Omental fat pad (tissue), 3 donors: ENCODE measurements at regions not wholly inside any gene's neighbourhood (a gene's known extent, or its start where the extent isn't known, plus 50 kb on each side); places are given as distances from the start of the nearest gene placed in this dataset.

Experiments used
- ATAC-seq: fragments of 150-250 bp; one replicate; pipeline ENCODE4 v1.9.1; 2016; ENCODE audit warnings: mild to moderate bottlenecking, moderate library complexity; ENCODE audit not compliant: low FRiP score
- DNase-seq: peaks from one replicate; pipeline ENCODE4 v3.0.0-alpha.2; 2019; ENCODE audit warnings: low spot score
- TF ChIP-seq, protein P1 (sequence below), 3 donors: fragments of 450-650 bp; IDR thresholded peaks; one replicate each; pipeline ENCODE4 v1.5.1; 2016 to 2017; ENCODE audit warnings: antibody characterized with exemption in 3 of 3, mild to moderate bottlenecking in 3 of 3, moderate library complexity in 2 of 3

DNA sequence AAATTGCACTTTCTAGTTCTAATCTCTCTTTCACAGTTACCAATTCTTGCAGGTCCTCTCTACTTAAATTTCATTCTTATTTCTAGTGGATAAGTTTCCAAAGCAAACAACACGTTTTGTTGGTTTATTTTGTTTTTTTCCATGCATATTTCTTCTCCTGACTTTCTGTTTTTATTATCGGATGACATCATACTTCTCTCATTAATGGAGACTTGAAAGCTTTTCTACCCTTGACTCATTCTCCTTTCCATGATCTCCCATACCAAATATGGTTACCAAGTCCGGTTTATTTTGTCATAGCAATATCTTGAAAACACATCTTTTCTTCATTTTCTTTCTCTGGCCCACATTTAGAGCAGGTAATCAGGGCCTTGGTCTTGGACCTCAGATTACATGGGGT is 796.5 kb downstream of the GALC start:
- ATAC-seq (no peak), DNase-seq (no peak)
- TF ChIP-seq, protein P1, sequence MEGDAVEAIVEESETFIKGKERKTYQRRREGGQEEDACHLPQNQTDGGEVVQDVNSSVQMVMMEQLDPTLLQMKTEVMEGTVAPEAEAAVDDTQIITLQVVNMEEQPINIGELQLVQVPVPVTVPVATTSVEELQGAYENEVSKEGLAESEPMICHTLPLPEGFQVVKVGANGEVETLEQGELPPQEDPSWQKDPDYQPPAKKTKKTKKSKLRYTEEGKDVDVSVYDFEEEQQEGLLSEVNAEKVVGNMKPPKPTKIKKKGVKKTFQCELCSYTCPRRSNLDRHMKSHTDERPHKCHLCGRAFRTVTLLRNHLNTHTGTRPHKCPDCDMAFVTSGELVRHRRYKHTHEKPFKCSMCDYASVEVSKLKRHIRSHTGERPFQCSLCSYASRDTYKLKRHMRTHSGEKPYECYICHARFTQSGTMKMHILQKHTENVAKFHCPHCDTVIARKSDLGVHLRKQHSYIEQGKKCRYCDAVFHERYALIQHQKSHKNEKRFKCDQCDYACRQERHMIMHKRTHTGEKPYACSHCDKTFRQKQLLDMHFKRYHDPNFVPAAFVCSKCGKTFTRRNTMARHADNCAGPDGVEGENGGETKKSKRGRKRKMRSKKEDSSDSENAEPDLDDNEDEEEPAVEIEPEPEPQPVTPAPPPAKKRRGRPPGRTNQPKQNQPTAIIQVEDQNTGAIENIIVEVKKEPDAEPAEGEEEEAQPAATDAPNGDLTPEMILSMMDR (IDR thresholded peaks at IDR 0.05) = no peak

DNA sequence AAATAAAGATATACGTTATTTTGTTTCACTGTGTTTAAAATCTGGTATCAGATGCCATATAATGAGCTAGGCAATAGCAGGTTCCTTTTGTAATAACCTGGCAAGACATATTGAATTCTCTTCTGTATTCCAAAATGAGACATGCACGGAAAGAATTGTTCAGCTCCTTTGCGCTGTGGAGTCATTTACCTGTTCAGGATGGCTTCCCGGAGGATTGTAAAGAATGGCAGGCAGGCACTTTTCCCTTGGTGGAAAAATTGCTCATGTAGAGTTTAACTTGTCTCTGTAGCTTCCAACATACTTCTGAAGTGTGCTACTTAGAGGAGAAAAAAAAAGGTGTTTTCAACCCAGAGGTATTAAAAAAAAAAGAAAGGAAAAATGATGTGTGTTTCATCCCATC is 805.2 kb downstream of the GALC start:
- DNase-seq (no peak), ATAC-seq (no peak)
- TF ChIP-seq, protein P1 (IDR thresholded peaks at IDR 0.05) = no peak

DNA sequence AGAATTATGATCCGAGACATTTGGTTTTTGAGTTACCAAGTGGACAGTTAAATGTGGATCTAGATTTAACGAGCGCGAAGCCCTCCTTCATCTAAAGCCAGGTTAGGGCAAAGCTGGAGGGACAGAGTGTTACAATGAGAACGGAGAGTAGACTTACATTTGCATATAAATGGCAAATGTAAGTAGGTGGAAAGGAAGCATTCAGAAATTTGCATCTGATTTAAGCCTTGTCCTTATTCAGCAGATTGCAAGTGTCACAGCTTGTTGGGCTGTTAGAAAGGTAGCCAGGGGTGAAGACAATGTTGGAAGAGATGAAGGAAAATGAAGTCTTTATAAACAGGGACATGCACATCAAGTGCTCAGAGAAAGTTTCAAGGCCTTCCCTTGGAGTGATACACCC is 806.2 kb downstream of the GALC start:
- ATAC-seq (no peak), DNase-seq (no peak)
- TF ChIP-seq, protein P1 (IDR thresholded peaks at IDR 0.05) = no peak

DNA sequence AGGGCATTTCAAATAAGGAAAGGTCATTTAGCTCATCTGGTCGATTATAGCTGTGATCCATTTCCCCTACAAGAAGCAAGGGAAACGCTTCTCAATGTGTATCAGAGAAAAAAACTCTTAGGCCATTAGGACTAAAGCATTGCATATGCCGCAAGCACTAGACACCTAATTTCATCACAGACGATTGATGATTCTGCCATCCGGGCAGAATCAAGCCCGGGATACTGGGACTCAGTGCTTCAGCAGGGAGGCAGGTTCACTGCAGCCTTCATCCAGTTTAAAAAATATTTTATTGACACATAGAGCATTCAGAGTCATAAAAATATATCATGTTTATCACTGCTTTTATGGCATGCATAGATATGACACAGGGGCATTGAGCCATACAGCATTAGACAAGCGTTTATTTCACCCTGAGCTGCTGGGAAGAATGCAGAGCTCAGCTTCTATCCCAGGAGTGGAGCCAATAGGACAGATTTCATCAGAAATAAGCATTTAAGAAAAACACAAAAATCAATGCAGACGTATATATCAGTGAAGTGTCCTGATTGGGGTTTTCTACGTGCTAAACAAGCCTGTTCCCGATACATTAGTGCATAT is 806.9 kb downstream of the GALC start:
- no peak for ATAC-seq
- TF ChIP-seq, protein P1 (IDR thresholded peaks at IDR 0.05) = no peak
- no peak for DNase-seq

DNA sequence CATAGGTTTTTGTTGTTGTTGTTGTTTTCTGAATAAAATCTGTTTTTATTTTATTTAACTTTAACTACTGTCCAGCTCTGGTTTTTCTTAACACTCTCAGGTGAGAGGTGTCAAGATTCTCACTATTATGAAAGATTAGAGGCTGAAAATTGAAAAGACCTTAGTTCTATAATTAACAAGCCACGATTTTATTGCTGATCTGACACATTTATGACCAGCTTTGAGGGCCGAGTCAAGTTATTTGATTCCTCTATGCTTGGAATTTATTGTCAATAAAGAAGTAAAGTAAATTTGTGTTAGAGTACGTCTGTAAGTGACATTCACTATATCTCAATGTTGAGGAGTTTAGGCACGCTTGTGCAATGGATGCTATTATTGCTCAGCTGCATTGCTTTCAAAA is 808.8 kb downstream of the GALC start:
- TF ChIP-seq, protein P1 (IDR thresholded peaks at IDR 0.05) = no peak
- DNase-seq = no peak
- no peak for ATAC-seq

DNA sequence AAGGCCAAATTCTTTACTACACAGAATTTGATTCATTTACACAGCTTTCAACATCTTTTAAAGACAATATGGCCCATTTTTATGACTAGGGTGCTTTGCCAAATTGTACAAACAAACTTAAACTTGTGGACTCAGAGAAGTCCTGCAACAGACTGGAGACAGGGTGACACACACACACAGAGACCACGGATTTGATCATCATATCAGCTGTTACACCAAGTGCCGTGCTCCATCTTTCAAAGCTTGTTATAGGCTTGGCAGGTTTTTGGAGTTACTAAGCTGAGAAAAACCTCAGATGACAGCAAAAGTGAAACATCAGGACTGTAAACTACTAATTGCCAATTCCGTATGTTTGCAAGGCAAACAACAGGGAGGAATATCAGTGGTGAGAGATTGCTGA is 811.7 kb downstream of the GALC start:
- DNase-seq (no peak), ATAC-seq (no peak)
- TF ChIP-seq, protein P1 (IDR thresholded peaks at IDR 0.05) = no peak

DNA sequence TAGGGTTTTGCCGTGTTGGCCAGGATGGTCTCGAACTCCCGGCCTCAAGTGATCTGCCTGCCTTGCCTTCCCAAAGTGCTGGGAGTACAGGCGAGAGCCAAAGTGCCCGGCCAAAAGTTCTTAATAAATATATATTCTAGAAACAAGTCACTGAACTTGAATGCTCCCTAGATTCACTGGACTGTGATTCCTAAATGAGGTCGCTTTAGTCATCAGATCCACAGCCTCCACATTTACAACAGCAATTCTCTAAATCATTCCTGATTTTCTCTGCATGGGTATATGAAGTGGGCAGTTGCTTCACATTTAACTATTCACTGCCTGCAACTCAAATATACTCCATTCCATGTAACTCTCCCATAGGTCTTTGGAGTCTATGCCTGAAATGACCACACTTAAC is 813.0 kb downstream of the GALC start:
- DNase-seq = no peak
- ATAC-seq = no peak

More for the DNA sequence above, 813.0 kb downstream of the GALC start:
- TF ChIP-seq, protein P1 (IDR thresholded peaks at IDR 0.05) = no peak
